NB4 (cell line): ENCODE measurements at regions not wholly inside any gene's neighbourhood (a gene's known extent, or its start where the extent isn't known, plus 50 kb on each side); places are given as distances from the start of the nearest gene placed in this dataset.

Experiments
- DNase-seq: peaks from one replicate; pipeline ENCODE4 v3.0.0; 2010; ENCODE audit warnings: low read depth
- H3K4me3 ChIP-seq: one replicate; pipeline ENCODE4 v1.5.1; 2011; ENCODE audit warnings: mild to moderate bottlenecking, low read depth, low read length, moderate library complexity
- CTCF ChIP-seq: IDR thresholded peaks from one replicate; pipeline ENCODE4 v1.5.1; 2012; ENCODE audit warnings: low read depth, low read length
- MAX ChIP-seq: IDR thresholded peaks from 2 replicates; pipeline ENCODE4 v1.6.1; 2011; ENCODE audit warnings: low read depth, low read length
- MYC ChIP-seq: IDR thresholded peaks from 2 replicates; pipeline ENCODE4 v1.6.1; 2011; ENCODE audit warnings: low read depth, low read length
- POLR2A ChIP-seq: IDR thresholded peaks from 2 replicates; pipeline ENCODE4 v1.6.1; 2011; ENCODE audit warnings: mild to moderate bottlenecking; ENCODE audit not compliant: insufficient read length; ENCODE audit errors: extremely low read depth

GRCh38 chr3:19598870-19599269 is 335.1 kb downstream of the EFHB start:
- DNase-seq: no peak

GRCh38 chr3:19596408-19596807 is 337.6 kb downstream of the EFHB start:
- TF ChIP-seq MAX: no peak
- TF ChIP-seq POLR2A: no peak
- TF ChIP-seq CTCF: no peak
- TF ChIP-seq MYC: no peak
- DNase-seq: no peak
- no peak overlapping the region for H3K4me3 ChIP-seq

More at GRCh38 chr3:19598870-19599269, 335.1 kb downstream of the EFHB start:
- TF ChIP-seq CTCF (no peak), MYC (no peak), MAX (no peak), POLR2A (no peak)
- H3K4me3 ChIP-seq: no peak overlapping the region

GRCh38 chr3:19595884-19596283 is 338.1 kb downstream of the EFHB start:
- TF ChIP-seq POLR2A (no peak), MAX (no peak), CTCF (no peak), MYC (no peak)
- DNase-seq: no peak
- H3K4me3 ChIP-seq: no peak overlapping the region
